ENCODE measurements at regions not wholly inside any gene's neighbourhood (a gene's known extent, or its start where the extent isn't known, plus 50 kb on each side); places are given as distances from the start of the nearest gene placed in this dataset.
"Not testable (repeated sequence)": the region's sequence is repeated elsewhere in the genome, so short reads cannot be mapped to it uniquely, and the experiment has no call there.

GRCh38 chr16:16971042-16971441 lies 499.7 kb downstream of the XYLT1 start:
- ChIA-PET POLR2A (no interaction called here), CTCF (interaction anchor here (1.7 kb wide), 1 partner anchor 608 kb away, joined by 5 read pairs; no protein-coding TSS in a partner anchor)
- TF ChIP-seq CTCF (IDR thresholded peaks at IDR 0.05; ENCODE audit: control extremely low read depth, extremely low read depth, low read depth, missing control alignments) = no peak
- DNase-seq (ENCODE audit: extremely low spot score) = no peak

- TF ChIP-seq CTCF (IDR thresholded peaks at IDR 0.05; ENCODE audit: control extremely low read depth, extremely low read depth, low read depth, missing control alignments) = no peak
- ChIA-PET CTCF (no interaction called here), POLR2A (no interaction called here)
- DNase-seq (ENCODE audit: extremely low spot score) = no peak
Observed at GRCh38 chr16:16972831-16973230, 497.9 kb downstream of the XYLT1 start.

- ChIA-PET CTCF (no interaction called here), POLR2A (no interaction called here)
- DNase-seq (ENCODE audit: extremely low spot score) = no peak
- TF ChIP-seq CTCF (IDR thresholded peaks at IDR 0.05; ENCODE audit: control extremely low read depth, extremely low read depth, low read depth, missing control alignments) = no peak
Observed at GRCh38 chr16:16973707-16974591, 496.8 kb downstream of the XYLT1 start.

GRCh38 chr16:16982614-16983013 lies 488.1 kb downstream of the XYLT1 start:
- TF ChIP-seq CTCF (IDR thresholded peaks at IDR 0.05; ENCODE audit: control extremely low read depth, extremely low read depth, low read depth, missing control alignments) = no peak
- ChIA-PET POLR2A (no interaction called here), CTCF (no interaction called here)
- DNase-seq (ENCODE audit: extremely low spot score) = no peak

GRCh38 chr16:16983582-16983981 lies 487.2 kb downstream of the XYLT1 start:
- DNase-seq (ENCODE audit: extremely low spot score) = no peak
- CTCF ChIA-PET = interaction anchor here (3.2 kb wide), 1 partner anchor 10 kb away, joined by 15 read pairs; no protein-coding TSS in a partner anchor
- POLR2A ChIA-PET = no interaction called here
- TF ChIP-seq CTCF (IDR thresholded peaks at IDR 0.05; ENCODE audit: control extremely low read depth, extremely low read depth, low read depth, missing control alignments) = no peak

- CTCF ChIA-PET = interaction anchor here (3.2 kb wide), 1 partner anchor 10 kb away, joined by 15 read pairs; no protein-coding TSS in a partner anchor
- DNase-seq (ENCODE audit: extremely low spot score); POLR2A ChIA-PET: not testable (repeated sequence)
Observed at GRCh38 chr16:16984091-16984490, 486.7 kb downstream of the XYLT1 start.

GRCh38 chr16:16985707-16986106 lies 485.1 kb downstream of the XYLT1 start:
- no peak for TF ChIP-seq CTCF (IDR thresholded peaks at IDR 0.05; ENCODE audit: control extremely low read depth, extremely low read depth, low read depth, missing control alignments)
- ChIA-PET CTCF (interaction anchor here (0.9 to 3.2 kb wide), 3 partner anchors 8 to 31 kb away, joined by 3 to 15 read pairs (median 3); no protein-coding TSS in a partner anchor), POLR2A (no interaction called here)
- no peak for DNase-seq (ENCODE audit: extremely low spot score)
